Neural crest cell (in vitro differentiated cells): ENCODE measurements at regions not wholly inside any gene's neighbourhood (a gene's known extent, or its start where the extent isn't known, plus 50 kb on each side); places are given as distances from the start of the nearest gene placed in this dataset.
A peak's percentile ranks its signal among the peaks of the same experiment; 100 is the strongest.

ENCODE experiments used
- DNase-seq: peaks from one replicate; pipeline ENCODE4 v3.0.0; 2021; ENCODE audit warnings: low read depth, mixed read lengths, low spot score
- H3K27ac Mint-ChIP-seq: one replicate; pipeline ENCODE4 v1.8.0; 2021; ENCODE audit warnings: mild to moderate bottlenecking, mixed read lengths; ENCODE audit not compliant: unreplicated experiment
- H3K27me3 Mint-ChIP-seq: 2 replicates; pipeline ENCODE4 v1.8.0; 2021; ENCODE audit warnings: low read depth, mild to moderate bottlenecking, mixed read lengths
- H3K36me3 Mint-ChIP-seq: 2 replicates; pipeline ENCODE4 v1.8.0; 2021; ENCODE audit warnings: low read depth, mild to moderate bottlenecking, mixed read lengths
- H3K4me1 Mint-ChIP-seq: 2 replicates; pipeline ENCODE4 v1.8.0; 2021; ENCODE audit warnings: mixed read lengths
- H3K4me3 Mint-ChIP-seq: one replicate; pipeline ENCODE4 v1.8.0; 2021; ENCODE audit warnings: mild to moderate bottlenecking, mixed read lengths
- H3K9me3 Mint-ChIP-seq: 2 replicates; pipeline ENCODE4 v1.8.0; 2021; ENCODE audit warnings: mixed read lengths
- CTCF ChIP-seq: fragments of 200-600 bp; sonication (generic); conservative IDR thresholded peaks from 2 replicates; pipeline ENCODE4 v1.5.0; 2021; ENCODE audit warnings: antibody characterized with exemption, mild to moderate bottlenecking

- Mint-ChIP-seq H3K9me3 (peaks cover 6% of the 10 kb centered on the region), H3K4me3 (no peak overlapping the region), H3K27ac (no peak overlapping the region), H3K4me1 (peaks cover 4% of the 10 kb centered on the region), H3K36me3 (peaks cover 5% of the 10 kb centered on the region), H3K27me3 (no peaks in the 10 kb centered on the region)
- DNase-seq = no peak
- no peak for TF ChIP-seq CTCF
Observed at GRCh38 chr9:28014212-28014611, 440.9 kb upstream of the C9orf72 start.

GRCh38 chr9:28024676-28025075 is 451.4 kb upstream of the C9orf72 start:
- Mint-ChIP-seq H3K4me1 (peaks cover 29% of the 10 kb centered on the region), H3K9me3 (no peaks in the 10 kb centered on the region), H3K27ac (no peak overlapping the region), H3K36me3 (peaks cover 3% of the 10 kb centered on the region), H3K27me3 (no peaks in the 10 kb centered on the region), H3K4me3 (no peak overlapping the region)
- TF ChIP-seq CTCF = no peak
- no peak for DNase-seq

GRCh38 chr9:28025186-28025585 is 451.9 kb upstream of the C9orf72 start:
- DNase-seq = no peak
- Mint-ChIP-seq H3K4me1 (peaks cover 25% of the 10 kb centered on the region), H3K36me3 (peaks cover 3% of the 10 kb centered on the region), H3K9me3 (no peaks in the 10 kb centered on the region), H3K27ac (peak overlapping the region; percentile 27), H3K27me3 (no peaks in the 10 kb centered on the region), H3K4me3 (no peak overlapping the region)
- TF ChIP-seq CTCF = no peak

GRCh38 chr9:28031521-28032267 is 458.4 kb upstream of the C9orf72 start:
- no peak for TF ChIP-seq CTCF
- Mint-ChIP-seq H3K27ac (no peak overlapping the region), H3K27me3 (no peaks in the 10 kb centered on the region), H3K4me1 (peaks cover 33% of the 10 kb centered on the region), H3K4me3 (no peak overlapping the region), H3K9me3 (no peaks in the 10 kb centered on the region), H3K36me3 (no peaks in the 10 kb centered on the region)
- DNase-seq = no peak

- Mint-ChIP-seq H3K4me1 (peaks cover 30% of the 10 kb centered on the region), H3K36me3 (no peaks in the 10 kb centered on the region), H3K27ac (no peak overlapping the region), H3K4me3 (no peak overlapping the region), H3K9me3 (no peaks in the 10 kb centered on the region), H3K27me3 (no peaks in the 10 kb centered on the region)
- DNase-seq = no peak
- no peak for TF ChIP-seq CTCF
Observed at GRCh38 chr9:28032268-28032590, 458.9 kb upstream of the C9orf72 start.
